Esophagus squamous epithelium (tissue), 5 donors: ENCODE measurements at regions not wholly inside any gene's neighbourhood (a gene's known extent, or its start where the extent isn't known, plus 50 kb on each side); places are given as distances from the start of the nearest gene placed in this dataset.
A peak's percentile ranks its signal among the peaks of the same experiment; 100 is the strongest.

Experiments used
- DNase-seq: peaks from one replicate; lab custom pipeline; 2025; lab: John Stamatoyannopoulos, UW
- H3K27ac ChIP-seq, 4 donors: fragments of 200-600 bp; sonication (generic); one replicate each; pipeline ENCODE4 v1.5.1; 2016 to 2019; ENCODE audit warnings: mild to moderate bottlenecking in 1 of 4
- H3K27me3 ChIP-seq, 4 donors: fragments of 200-600 bp; sonication (generic); 1 replicate in 3 of 4; 2 replicates in 1 of 4; pipeline versions ENCODE4 v1.5.1 to v1.6.0; 2017 to 2021; ENCODE audit warnings: antibody characterized with exemption in 1 of 4
- H3K36me3 ChIP-seq, 3 donors: fragments of 200-600 bp; sonication (generic); one replicate each; pipeline ENCODE4 v1.5.1; 2016 to 2019
- H3K4me1 ChIP-seq, 3 donors: fragments of 200-600 bp; sonication (generic); one replicate each; pipeline ENCODE4 v1.5.1; 2017 to 2019
- H3K4me3 ChIP-seq, 4 donors: fragments of 200-600 bp; sonication (generic); 1 replicate in 3 of 4; 2 replicates in 1 of 4; pipeline ENCODE4 v1.5.1; 2016 to 2019; ENCODE audit warnings: mild to moderate bottlenecking in 2 of 4, moderate library complexity in 1 of 4
- H3K9me3 ChIP-seq, 3 donors: fragments of 200-600 bp; sonication (generic); one replicate each; pipeline ENCODE4 v1.5.1; 2016 to 2019
- CTCF ChIP-seq, 6 experiments: fragments of 450-650 bp in 4 of 6; fragments of 200-600 bp in 2 of 6; sonication (generic) in 2 of 6; IDR thresholded peaks; one replicate each; pipeline ENCODE4 v1.5.1; 2016 to 2019; ENCODE audit warnings: antibody characterized with exemption in 6 of 6, mild to moderate bottlenecking in 4 of 6, moderate library complexity in 4 of 6
- POLR2A ChIP-seq, 4 donors: fragments of 450-650 bp; IDR thresholded peaks; one replicate each; pipeline ENCODE4 v1.6.1; 2017; ENCODE audit warnings: antibody characterized with exemption in 4 of 4, mild to moderate bottlenecking in 4 of 4, moderate library complexity in 3 of 4
- WGBS, 2 donors: methylation state at CpG; one replicate each; pipeline ENCODE4 v1.1.5; 2018; 5-methylcytosine and 5-hydroxymethylcytosine counted together
- intact Hi-C: fragments of 100-400 bp; cut with DNase I; formaldehyde crosslinking; loops from one replicate; pipeline ENCODE4 v1.15.0; 2022
- donor health status: DM: yes; HTN: yes; CAD: no.

GRCh38 chr21:30044447-30045064, 104.8 kb upstream of the GRIK1 start:
- no peak overlapping the region for H3K4me3 ChIP-seq
- H3K9me3 ChIP-seq: no peaks in the 10 kb centered on the region
- H3K36me3 ChIP-seq: no peaks in the 10 kb centered on the region
- no peak for TF ChIP-seq POLR2A (IDR thresholded peaks at IDR 0.05)
- TF ChIP-seq CTCF (IDR thresholded peaks at IDR 0.05): peak; percentile 41 to 89 (median 80)
- WGBS, 2 donors: 76% methylated on average over 3 of the region's 3 CpGs
- H3K4me1 ChIP-seq: no peaks in the 10 kb centered on the region
- intact Hi-C loops: no loop called here
- H3K27me3 ChIP-seq: no peaks in the 10 kb centered on the region
- no peak overlapping the region for H3K27ac ChIP-seq
- DNase-seq: no peak

- intact Hi-C loops: no loop called here
- Histone ChIP-seq H3K9me3 (no peaks in the 10 kb centered on the region), H3K4me3 (no peak overlapping the region), H3K36me3 (no peaks in the 10 kb centered on the region), H3K27ac (no peak overlapping the region), H3K4me1 (no peaks in the 10 kb centered on the region), H3K27me3 (no peaks in the 10 kb centered on the region)
- TF ChIP-seq CTCF (IDR thresholded peaks at IDR 0.05) (no peak), POLR2A (IDR thresholded peaks at IDR 0.05) (no peak)
- WGBS, 2 donors: 73 to 86% methylated on average over 1 of the region's 1 CpG
- DNase-seq: no peak
These were observed 102.6 kb upstream of the GRIK1 start for GRCh38 chr21:30042443-30042842.

- H3K27me3 ChIP-seq: no peaks in the 10 kb centered on the region
- H3K9me3 ChIP-seq: no peaks in the 10 kb centered on the region
- H3K27ac ChIP-seq: no peak overlapping the region
- DNase-seq: no peak
- WGBS, 2 donors: 65 to 70% methylated on average over 2 to 3 of the region's 12 CpGs
- H3K36me3 ChIP-seq: no peaks in the 10 kb centered on the region
- H3K4me1 ChIP-seq: no peaks in the 10 kb centered on the region
- TF ChIP-seq POLR2A (IDR thresholded peaks at IDR 0.05): no peak
- no peak for TF ChIP-seq CTCF (IDR thresholded peaks at IDR 0.05)
- no peak overlapping the region for H3K4me3 ChIP-seq
- intact Hi-C loops: no loop called here
These were observed 93.6 kb upstream of the GRIK1 start for GRCh38 chr21:30033441-30033840.

GRCh38 chr21:30030416-30030815, 90.6 kb upstream of the GRIK1 start:
- WGBS, 2 donors: 55 to 62% methylated on average over 6 of the region's 6 CpGs
- H3K27ac ChIP-seq: no peak overlapping the region

GRCh38 chr21:30028537-30028936, 88.7 kb upstream of the GRIK1 start:
- no peak for TF ChIP-seq POLR2A (IDR thresholded peaks at IDR 0.05)
- no peak for TF ChIP-seq CTCF (IDR thresholded peaks at IDR 0.05)
- 52 to 60% methylated on average over 2 of the region's 2 CpGs for WGBS, 2 donors
- H3K4me1 ChIP-seq: no peaks in the 10 kb centered on the region
- intact Hi-C loops: no loop called here
- no peaks in the 10 kb centered on the region for H3K27me3 ChIP-seq
- no peaks in the 10 kb centered on the region for H3K36me3 ChIP-seq
- H3K9me3 ChIP-seq: no peaks in the 10 kb centered on the region
- no peak overlapping the region for H3K4me3 ChIP-seq
- H3K27ac ChIP-seq: no peak overlapping the region
- DNase-seq: no peak

More at GRCh38 chr21:30030416-30030815, 90.6 kb upstream of the GRIK1 start:
- TF ChIP-seq POLR2A (IDR thresholded peaks at IDR 0.05) (no peak), CTCF (IDR thresholded peaks at IDR 0.05) (no peak)
- H3K36me3 ChIP-seq: no peaks in the 10 kb centered on the region
- H3K4me1 ChIP-seq: no peaks in the 10 kb centered on the region
- intact Hi-C loops: no loop called here
- no peaks in the 10 kb centered on the region for H3K9me3 ChIP-seq
- H3K4me3 ChIP-seq: no peak overlapping the region
- no peaks in the 10 kb centered on the region for H3K27me3 ChIP-seq
- no peak for DNase-seq
